ENCODE measurements at regions not wholly inside any gene's neighbourhood (a gene's known extent, or its start where the extent isn't known, plus 50 kb on each side); places are given as distances from the start of the nearest gene placed in this dataset.
"Not testable (repeated sequence)": the region's sequence is repeated elsewhere in the genome, so short reads cannot be mapped to it uniquely, and the experiment has no call there.

GRCh38 chr5:82421119-82421518 is 143.0 kb upstream of the RPS23 start:
- Mint-ChIP-seq H3K36me3 (ENCODE audit: low read depth) (no peaks in the 10 kb centered on the region), H3K9me3 (peaks cover 3% of the 10 kb centered on the region), H3K27ac (peak overlapping the region in 1 of 3 experiments; percentile 43), H3K27me3 (ENCODE audit: low read depth) (no peaks in the 10 kb centered on the region), H3K4me3 (no peak overlapping the region), H3K4me1 (peaks cover 27% of the 10 kb centered on the region)
- TF ChIP-seq CTCF (IDR thresholded peaks at IDR 0.05; ENCODE audit: unreplicated experiment in 3 of 3) = no peak

GRCh38 chr5:82420524-82420923 is 142.4 kb upstream of the RPS23 start:
- not testable (repeated sequence) for H3K9me3 Mint-ChIP-seq; H3K27me3 Mint-ChIP-seq (ENCODE audit: low read depth); H3K4me3 Mint-ChIP-seq; H3K36me3 Mint-ChIP-seq (ENCODE audit: low read depth)
- peak overlapping the region in 1 of 3 experiments; percentile 43 for H3K27ac Mint-ChIP-seq
- peaks cover 27% of the 10 kb centered on the region for H3K4me1 Mint-ChIP-seq

- TF ChIP-seq CTCF (IDR thresholded peaks at IDR 0.05; ENCODE audit: unreplicated experiment in 3 of 3) = no peak
- Mint-ChIP-seq H3K36me3 (ENCODE audit: low read depth) (no peaks in the 10 kb centered on the region), H3K4me3 (no peak overlapping the region), H3K27ac (peak overlapping the region in 2 of 3 experiments; percentile 43 to 74), H3K4me1 (peaks cover 24% of the 10 kb centered on the region), H3K9me3 (peaks cover 3% of the 10 kb centered on the region), H3K27me3 (ENCODE audit: low read depth) (no peaks in the 10 kb centered on the region)
Observed at GRCh38 chr5:82419559-82420332, 141.6 kb upstream of the RPS23 start.

GRCh38 chr5:82418608-82418950 is 140.4 kb upstream of the RPS23 start:
- Mint-ChIP-seq H3K36me3 (ENCODE audit: low read depth) (no peaks in the 10 kb centered on the region), H3K4me1 (peaks cover 18% of the 10 kb centered on the region), H3K27ac (peak overlapping the region; percentile 86 to 87 (median 87)), H3K4me3 (no peak overlapping the region), H3K27me3 (ENCODE audit: low read depth) (no peaks in the 10 kb centered on the region), H3K9me3 (peaks cover 3% of the 10 kb centered on the region)
- no peak for TF ChIP-seq CTCF (IDR thresholded peaks at IDR 0.05; ENCODE audit: unreplicated experiment in 3 of 3)

GRCh38 chr5:82417776-82418607 is 139.8 kb upstream of the RPS23 start:
- Mint-ChIP-seq H3K27ac (peak overlapping the region; percentile 86 to 87 (median 87)), H3K27me3 (ENCODE audit: low read depth) (no peaks in the 10 kb centered on the region), H3K4me3 (peak overlapping the region in 1 of 3 experiments; percentile 16), H3K4me1 (peaks cover 16% of the 10 kb centered on the region), H3K9me3 (peaks cover 3% of the 10 kb centered on the region), H3K36me3 (ENCODE audit: low read depth) (no peaks in the 10 kb centered on the region)
- no peak for TF ChIP-seq CTCF (IDR thresholded peaks at IDR 0.05; ENCODE audit: unreplicated experiment in 3 of 3)

GRCh38 chr5:82416512-82416911 is 138.4 kb upstream of the RPS23 start:
- Mint-ChIP-seq H3K27me3 (ENCODE audit: low read depth) (no peaks in the 10 kb centered on the region), H3K36me3 (ENCODE audit: low read depth) (no peaks in the 10 kb centered on the region), H3K9me3 (peaks cover 3% of the 10 kb centered on the region), H3K4me3 (no peak overlapping the region), H3K4me1 (peaks cover 16% of the 10 kb centered on the region), H3K27ac (no peak overlapping the region)
- TF ChIP-seq CTCF (IDR thresholded peaks at IDR 0.05; ENCODE audit: unreplicated experiment in 3 of 3) = no peak

All from nephron (organoid).